ENCODE measurements at regions not wholly inside any gene's neighbourhood (a gene's known extent, or its start where the extent isn't known, plus 50 kb on each side); places are given as distances from the start of the nearest gene placed in this dataset.

GRCh38 chr2:23322567-23323197, 62.3 kb upstream of the KLHL29 start:
- no peak for TF ChIP-seq CTCF (IDR thresholded peaks at IDR 0.05)
- no peak for TF ChIP-seq SIN3A (IDR thresholded peaks at IDR 0.05; ENCODE audit: borderline replicate concordance, insufficient read depth, low read depth, low read length)
- TF ChIP-seq POLR2AphosphoS5 (IDR thresholded peaks at IDR 0.05; ENCODE audit: low read depth, low read length) = no peak
- TF ChIP-seq, protein P1, sequence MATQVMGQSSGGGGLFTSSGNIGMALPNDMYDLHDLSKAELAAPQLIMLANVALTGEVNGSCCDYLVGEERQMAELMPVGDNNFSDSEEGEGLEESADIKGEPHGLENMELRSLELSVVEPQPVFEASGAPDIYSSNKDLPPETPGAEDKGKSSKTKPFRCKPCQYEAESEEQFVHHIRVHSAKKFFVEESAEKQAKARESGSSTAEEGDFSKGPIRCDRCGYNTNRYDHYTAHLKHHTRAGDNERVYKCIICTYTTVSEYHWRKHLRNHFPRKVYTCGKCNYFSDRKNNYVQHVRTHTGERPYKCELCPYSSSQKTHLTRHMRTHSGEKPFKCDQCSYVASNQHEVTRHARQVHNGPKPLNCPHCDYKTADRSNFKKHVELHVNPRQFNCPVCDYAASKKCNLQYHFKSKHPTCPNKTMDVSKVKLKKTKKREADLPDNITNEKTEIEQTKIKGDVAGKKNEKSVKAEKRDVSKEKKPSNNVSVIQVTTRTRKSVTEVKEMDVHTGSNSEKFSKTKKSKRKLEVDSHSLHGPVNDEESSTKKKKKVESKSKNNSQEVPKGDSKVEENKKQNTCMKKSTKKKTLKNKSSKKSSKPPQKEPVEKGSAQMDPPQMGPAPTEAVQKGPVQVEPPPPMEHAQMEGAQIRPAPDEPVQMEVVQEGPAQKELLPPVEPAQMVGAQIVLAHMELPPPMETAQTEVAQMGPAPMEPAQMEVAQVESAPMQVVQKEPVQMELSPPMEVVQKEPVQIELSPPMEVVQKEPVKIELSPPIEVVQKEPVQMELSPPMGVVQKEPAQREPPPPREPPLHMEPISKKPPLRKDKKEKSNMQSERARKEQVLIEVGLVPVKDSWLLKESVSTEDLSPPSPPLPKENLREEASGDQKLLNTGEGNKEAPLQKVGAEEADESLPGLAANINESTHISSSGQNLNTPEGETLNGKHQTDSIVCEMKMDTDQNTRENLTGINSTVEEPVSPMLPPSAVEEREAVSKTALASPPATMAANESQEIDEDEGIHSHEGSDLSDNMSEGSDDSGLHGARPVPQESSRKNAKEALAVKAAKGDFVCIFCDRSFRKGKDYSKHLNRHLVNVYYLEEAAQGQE (IDR thresholded peaks at IDR 0.05; ENCODE audit: insufficient read depth in 1 of 2, low read depth in 2 of 2, low read length in 1 of 2) = no peak

All from Panc1 (cell line).